SH-SY5Y (cell line): ENCODE measurements at regions not wholly inside any gene's neighbourhood (a gene's known extent, or its start where the extent isn't known, plus 50 kb on each side); places are given as distances from the start of the nearest gene placed in this dataset.

Experiments used
- GATA2 ChIP-seq: IDR thresholded peaks from 2 replicates; pipeline ENCODE4 v1.6.1; 2011; ENCODE audit warnings: mild to moderate bottlenecking, low read depth, low read length
- GATA3 ChIP-seq: IDR thresholded peaks from 2 replicates; pipeline ENCODE4 v1.6.1; 2011; ENCODE audit warnings: low read depth, mild to moderate bottlenecking, low read length, moderate library complexity

GRCh38 chr11:112589155-112589554 lies 328.5 kb upstream of the PLET1 start:
- no peak for TF ChIP-seq GATA2
- no peak for TF ChIP-seq GATA3
